Mammary epithelial cell (primary cell): ENCODE measurements at regions not wholly inside any gene's neighbourhood (a gene's known extent, or its start where the extent isn't known, plus 50 kb on each side); places are given as distances from the start of the nearest gene placed in this dataset.

Experiments
- CTCF ChIP-seq, 2 donors: IDR thresholded peaks in 1 of 2; conservative IDR thresholded peaks in 1 of 2; 2 replicates each; pipeline ENCODE4 v1.5.1; 2011 to 2012; ENCODE audit warnings: inconsistent platforms in 2 of 2, low read length in 2 of 2, mild to moderate bottlenecking in 2 of 2, control low read depth in 1 of 2, low read depth in 1 of 2; ENCODE audit not compliant: insufficient read depth in 1 of 2; ENCODE audit errors: extremely low read depth in 1 of 2
- EZH2 ChIP-seq: IDR thresholded peaks from 2 replicates; pipeline ENCODE4 v1.6.1; 2012; ENCODE audit warnings: low read length, inconsistent platforms, borderline replicate concordance

- TF ChIP-seq CTCF (conservative IDR thresholded peaks at IDR 0.05 in 1 of 2, IDR thresholded peaks at IDR 0.05 in 1 of 2; ENCODE audit: extremely low read depth in 1 of 2, insufficient read depth in 1 of 2, low read depth in 1 of 2, low read length in 2 of 2) (no peak), EZH2 (no peak)
These were observed 68.5 kb upstream of the RGS6 start for GRCh38 chr14:71863766-71864165.
